ENCODE measurements at regions not wholly inside any gene's neighbourhood (a gene's known extent, or its start where the extent isn't known, plus 50 kb on each side); places are given as distances from the start of the nearest gene placed in this dataset.

GRCh38 chr10:10821926-10822325, 195.7 kb upstream of the CELF2 start:
- DNase-seq (ENCODE audit: low read depth): no peak

- peak; percentile 93 for DNase-seq (ENCODE audit: low read depth)
These were observed 193.0 kb upstream of the CELF2 start for GRCh38 chr10:10824591-10825148.

- no peak for DNase-seq (ENCODE audit: low read depth)
These were observed 191.5 kb upstream of the CELF2 start for GRCh38 chr10:10826125-10826524.

GRCh38 chr10:10828623-10829022, 189.0 kb upstream of the CELF2 start:
- DNase-seq (ENCODE audit: low read depth): no peak

- DNase-seq (ENCODE audit: low read depth): no peak
These were observed 188.1 kb upstream of the CELF2 start for GRCh38 chr10:10829576-10829975.

GRCh38 chr10:10830293-10830986, 187.2 kb upstream of the CELF2 start:
- DNase-seq (ENCODE audit: low read depth): peak; percentile 84

- DNase-seq (ENCODE audit: low read depth): peak; percentile 64
These were observed 186.6 kb upstream of the CELF2 start for GRCh38 chr10:10831085-10831484.

GRCh38 chr10:10833955-10834354, 183.7 kb upstream of the CELF2 start:
- no peak for DNase-seq (ENCODE audit: low read depth)

- no peak for DNase-seq (ENCODE audit: low read depth)
These were observed 173.4 kb upstream of the CELF2 start for GRCh38 chr10:10844251-10844650.

- DNase-seq (ENCODE audit: low read depth): no peak
These were observed 172.5 kb upstream of the CELF2 start for GRCh38 chr10:10845185-10845584.

GRCh38 chr10:10845826-10846503, 171.7 kb upstream of the CELF2 start:
- DNase-seq (ENCODE audit: low read depth): no peak

- DNase-seq (ENCODE audit: low read depth): no peak
These were observed 171.2 kb upstream of the CELF2 start for GRCh38 chr10:10846504-10846900.

GRCh38 chr10:10847387-10847786, 170.3 kb upstream of the CELF2 start:
- no peak for DNase-seq (ENCODE audit: low read depth)

- no peak for DNase-seq (ENCODE audit: low read depth)
These were observed 169.1 kb upstream of the CELF2 start for GRCh38 chr10:10848488-10849111.

- DNase-seq (ENCODE audit: low read depth): no peak
These were observed 168.4 kb upstream of the CELF2 start for GRCh38 chr10:10849306-10849705.

GRCh38 chr10:10850214-10850613, 167.5 kb upstream of the CELF2 start:
- DNase-seq (ENCODE audit: low read depth): no peak

GRCh38 chr10:10852464-10852863, 165.2 kb upstream of the CELF2 start:
- no peak for DNase-seq (ENCODE audit: low read depth)

- no peak for DNase-seq (ENCODE audit: low read depth)
These were observed 163.7 kb upstream of the CELF2 start for GRCh38 chr10:10853954-10854353.

- DNase-seq (ENCODE audit: low read depth): no peak
These were observed 162.9 kb upstream of the CELF2 start for GRCh38 chr10:10854725-10855124.

- DNase-seq (ENCODE audit: low read depth): no peak
These were observed 162.5 kb upstream of the CELF2 start for GRCh38 chr10:10855151-10855581.

GRCh38 chr10:10860455-10860976, 157.2 kb upstream of the CELF2 start:
- DNase-seq (ENCODE audit: low read depth): no peak

GRCh38 chr10:10865303-10865702, 152.4 kb upstream of the CELF2 start:
- no peak for DNase-seq (ENCODE audit: low read depth)

GRCh38 chr10:10865913-10866312, 151.8 kb upstream of the CELF2 start:
- no peak for DNase-seq (ENCODE audit: low read depth)

Measured in fibroblast of the conjunctiva (primary cell).